ENCODE measurements at regions not wholly inside any gene's neighbourhood (a gene's known extent, or its start where the extent isn't known, plus 50 kb on each side); places are given as distances from the start of the nearest gene placed in this dataset.

- H3K4me3 ChIP-seq, result no peak overlapping the region
- H3K4me2 ChIP-seq, result no peak overlapping the region
- FAIRE-seq, result no peak
- no peaks in the 10 kb centered on the region for H3K4me1 ChIP-seq
- no peak for ATAC-seq
- 14% methylated on average over 6 of the region's 6 CpGs for WGBS (ENCODE audit: missing lambda C conversion rate)
- no peaks in the 10 kb centered on the region for H3K9me3 ChIP-seq
- H3K27ac ChIP-seq, result no peak overlapping the region
- no peak for DNase-seq (ENCODE audit: low read depth in 1 of 2, low spot score in 1 of 2)
- TF ChIP-seq ZC3H11A (IDR thresholded peaks at IDR 0.05) (no peak), HOXB5 (CRISPR knock-in tag; IDR thresholded peaks at IDR 0.05) (no peak), JUN (IDR thresholded peaks at IDR 0.05) (no peak), FOSB (CRISPR knock-in tag; IDR thresholded peaks at IDR 0.05) (no peak), RAD21 (conservative IDR thresholded peaks at IDR 0.05 in 1 of 2, IDR thresholded peaks at IDR 0.05 in 1 of 2) (no peak), BCL3 (IDR thresholded peaks at IDR 0.05) (no peak), HMGXB4 (CRISPR knock-in tag; IDR thresholded peaks at IDR 0.05; ENCODE audit: borderline replicate concordance) (no peak), EHMT2 (IDR thresholded peaks at IDR 0.05; ENCODE audit: low read depth) (no peak), EHF (CRISPR knock-in tag; IDR thresholded peaks at IDR 0.05) (no peak), MAX (IDR thresholded peaks at IDR 0.05) (no peak), MAFK (IDR thresholded peaks at IDR 0.05; ENCODE audit: partially characterized antibody) (no peak), HES2 (IDR thresholded peaks at IDR 0.05) (no peak), HOXA7 (CRISPR knock-in tag; IDR thresholded peaks at IDR 0.05) (no peak), FOXS1 (CRISPR knock-in tag; IDR thresholded peaks at IDR 0.05) (no peak), EP300 (IDR thresholded peaks at IDR 0.05) (no peak), NR3C1 (IDR thresholded peaks at IDR 0.05) (no peak), CHD2 (IDR thresholded peaks at IDR 0.05; ENCODE audit: low read length, partially characterized antibody) (no peak)
- TF ChIP-seq, protein P1, sequence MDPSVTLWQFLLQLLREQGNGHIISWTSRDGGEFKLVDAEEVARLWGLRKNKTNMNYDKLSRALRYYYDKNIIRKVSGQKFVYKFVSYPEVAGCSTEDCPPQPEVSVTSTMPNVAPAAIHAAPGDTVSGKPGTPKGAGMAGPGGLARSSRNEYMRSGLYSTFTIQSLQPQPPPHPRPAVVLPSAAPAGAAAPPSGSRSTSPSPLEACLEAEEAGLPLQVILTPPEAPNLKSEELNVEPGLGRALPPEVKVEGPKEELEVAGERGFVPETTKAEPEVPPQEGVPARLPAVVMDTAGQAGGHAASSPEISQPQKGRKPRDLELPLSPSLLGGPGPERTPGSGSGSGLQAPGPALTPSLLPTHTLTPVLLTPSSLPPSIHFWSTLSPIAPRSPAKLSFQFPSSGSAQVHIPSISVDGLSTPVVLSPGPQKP (IDR thresholded peaks at IDR 0.05; ENCODE audit: low read depth, low read length), result no peak
- TF ChIP-seq, protein P2, sequence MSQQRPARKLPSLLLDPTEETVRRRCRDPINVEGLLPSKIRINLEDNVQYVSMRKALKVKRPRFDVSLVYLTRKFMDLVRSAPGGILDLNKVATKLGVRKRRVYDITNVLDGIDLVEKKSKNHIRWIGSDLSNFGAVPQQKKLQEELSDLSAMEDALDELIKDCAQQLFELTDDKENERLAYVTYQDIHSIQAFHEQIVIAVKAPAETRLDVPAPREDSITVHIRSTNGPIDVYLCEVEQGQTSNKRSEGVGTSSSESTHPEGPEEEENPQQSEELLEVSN (IDR thresholded peaks at IDR 0.05; ENCODE audit: borderline replicate concordance, low read depth), result no peak
- TF ChIP-seq, protein P3, sequence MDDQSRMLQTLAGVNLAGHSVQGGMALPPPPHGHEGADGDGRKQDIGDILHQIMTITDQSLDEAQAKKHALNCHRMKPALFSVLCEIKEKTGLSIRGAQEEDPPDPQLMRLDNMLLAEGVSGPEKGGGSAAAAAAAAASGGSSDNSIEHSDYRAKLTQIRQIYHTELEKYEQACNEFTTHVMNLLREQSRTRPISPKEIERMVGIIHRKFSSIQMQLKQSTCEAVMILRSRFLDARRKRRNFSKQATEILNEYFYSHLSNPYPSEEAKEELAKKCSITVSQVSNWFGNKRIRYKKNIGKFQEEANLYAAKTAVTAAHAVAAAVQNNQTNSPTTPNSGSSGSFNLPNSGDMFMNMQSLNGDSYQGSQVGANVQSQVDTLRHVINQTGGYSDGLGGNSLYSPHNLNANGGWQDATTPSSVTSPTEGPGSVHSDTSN (IDR thresholded peaks at IDR 0.05), result no peak
- ChIA-PET CTCF (no interaction called here), POLR2A (no interaction called here)
Measured at GRCh38 chr1:30267856-30268255, 455.5 kb downstream of the MATN1 start.

DNA sequence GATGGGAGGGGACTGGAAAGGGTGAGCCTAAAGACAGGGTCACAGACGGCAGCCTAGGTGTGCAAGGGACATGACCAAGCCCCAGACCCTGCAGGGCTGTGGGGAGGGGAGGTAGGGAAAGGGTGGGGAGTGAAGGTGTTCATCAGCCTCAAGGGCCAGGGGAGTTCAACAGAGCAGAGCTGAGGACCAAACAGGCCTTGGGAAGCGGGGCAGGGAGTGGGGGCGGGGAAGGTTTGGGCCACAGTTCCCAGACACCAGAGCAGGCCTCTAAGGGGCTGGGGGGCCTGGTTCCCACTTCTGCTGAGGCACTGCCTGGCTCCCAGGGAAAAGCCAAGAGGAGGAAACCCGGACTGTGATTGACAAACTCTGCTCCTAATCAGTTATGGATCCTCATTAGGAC, 456.3 kb downstream of the MATN1 start:
- no peak for DNase-seq (ENCODE audit: low read depth in 1 of 2, low spot score in 1 of 2)
- Histone ChIP-seq H3K4me1 (no peaks in the 10 kb centered on the region), H3K27ac (no peak overlapping the region), H3K4me2 (no peak overlapping the region), H3K4me3 (no peak overlapping the region), H3K9me3 (no peaks in the 10 kb centered on the region)
- WGBS (ENCODE audit: missing lambda C conversion rate), result 47% methylated on average over 2 of the region's 4 CpGs
- no peak for FAIRE-seq
- ATAC-seq, result no peak
- ChIA-PET POLR2A (no interaction called here), CTCF (no interaction called here)
- TF ChIP-seq KDM5A (IDR thresholded peaks at IDR 0.05) (no peak), MAX (IDR thresholded peaks at IDR 0.05) (no peak), CBX8 (IDR thresholded peaks at IDR 0.05) (no peak), RCOR1 (IDR thresholded peaks at IDR 0.05; ENCODE audit: low read depth, low read length) (no peak), CTCF (IDR thresholded peaks at IDR 0.05) (no peak), MYC (IDR thresholded peaks at IDR 0.05; ENCODE audit: borderline replicate concordance, low read length) (no peak), ZSCAN20 (CRISPR knock-in tag; IDR thresholded peaks at IDR 0.05) (no peak), EP300 (IDR thresholded peaks at IDR 0.05) (no peak), CBX2 (IDR thresholded peaks at IDR 0.05; ENCODE audit: borderline replicate concordance, low read depth) (no peak), ZFP36 (IDR thresholded peaks at IDR 0.05; ENCODE audit: borderline replicate concordance, partially characterized antibody) (no peak), BHLHE40 (IDR thresholded peaks at IDR 0.05; ENCODE audit: low read depth, low read length) (no peak), HES2 (IDR thresholded peaks at IDR 0.05) (no peak)
